RWPE1 (cell line): ENCODE measurements at regions not wholly inside any gene's neighbourhood (a gene's known extent, or its start where the extent isn't known, plus 50 kb on each side); places are given as distances from the start of the nearest gene placed in this dataset.

ENCODE experiments used
- CTCF ChIA-PET: fragments of 350-600 bp; sonication (Branson Sonifier 250); formaldehyde crosslinking; extraction: SDS; loops from one replicate; lab custom pipeline; 2021; lab: Yijun Ruan, JAX
- POLR2A ChIA-PET: fragments of 400-600 bp; formaldehyde crosslinking; extraction: SDS; loops from one replicate; lab custom pipeline; 2020; ENCODE audit warnings: antibody characterized with exemption; ENCODE audit not compliant: low non-redundant PET; lab: Yijun Ruan, JAX
- DNase-seq: peaks from one replicate; pipeline ENCODE4 v3.0.0; 2012; ENCODE audit warnings: low spot score
- H3K27ac ChIP-seq: fragments of 450-650 bp; 2 replicates; pipeline ENCODE4 v1.5.1; 2017
- TF ChIP-seq, protein P1 (sequence below): fragments of 450-650 bp; conservative IDR thresholded peaks from 2 replicates; pipeline ENCODE4 v1.5.1; 2017; ENCODE audit warnings: low read depth, mild to moderate bottlenecking

DNA sequence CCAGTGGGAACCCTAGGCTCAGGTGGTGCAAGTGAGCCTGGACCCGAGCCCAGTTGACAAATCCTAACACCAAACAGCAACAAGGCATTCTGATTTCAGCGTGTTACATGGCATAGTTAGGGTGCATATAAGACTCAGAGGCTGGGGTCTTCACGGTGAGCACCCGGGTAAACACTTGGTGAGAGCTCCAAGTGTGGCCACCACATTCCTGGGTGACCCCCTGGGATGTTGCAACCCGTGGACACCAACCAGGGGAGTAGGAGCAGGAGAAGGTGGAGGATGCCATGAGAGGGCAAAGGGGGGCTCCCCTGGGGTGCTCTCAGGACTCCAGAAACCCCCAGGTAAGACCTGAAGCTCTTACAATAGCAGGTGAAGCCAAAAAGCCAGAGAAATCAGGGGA is 69.9 kb upstream of the CDH5 start:
- H3K27ac ChIP-seq = no peak overlapping the region
- DNase-seq = no peak
- TF ChIP-seq, protein P1, sequence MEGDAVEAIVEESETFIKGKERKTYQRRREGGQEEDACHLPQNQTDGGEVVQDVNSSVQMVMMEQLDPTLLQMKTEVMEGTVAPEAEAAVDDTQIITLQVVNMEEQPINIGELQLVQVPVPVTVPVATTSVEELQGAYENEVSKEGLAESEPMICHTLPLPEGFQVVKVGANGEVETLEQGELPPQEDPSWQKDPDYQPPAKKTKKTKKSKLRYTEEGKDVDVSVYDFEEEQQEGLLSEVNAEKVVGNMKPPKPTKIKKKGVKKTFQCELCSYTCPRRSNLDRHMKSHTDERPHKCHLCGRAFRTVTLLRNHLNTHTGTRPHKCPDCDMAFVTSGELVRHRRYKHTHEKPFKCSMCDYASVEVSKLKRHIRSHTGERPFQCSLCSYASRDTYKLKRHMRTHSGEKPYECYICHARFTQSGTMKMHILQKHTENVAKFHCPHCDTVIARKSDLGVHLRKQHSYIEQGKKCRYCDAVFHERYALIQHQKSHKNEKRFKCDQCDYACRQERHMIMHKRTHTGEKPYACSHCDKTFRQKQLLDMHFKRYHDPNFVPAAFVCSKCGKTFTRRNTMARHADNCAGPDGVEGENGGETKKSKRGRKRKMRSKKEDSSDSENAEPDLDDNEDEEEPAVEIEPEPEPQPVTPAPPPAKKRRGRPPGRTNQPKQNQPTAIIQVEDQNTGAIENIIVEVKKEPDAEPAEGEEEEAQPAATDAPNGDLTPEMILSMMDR = no peak
- CTCF ChIA-PET = no interaction called here
- POLR2A ChIA-PET = no interaction called here

DNA sequence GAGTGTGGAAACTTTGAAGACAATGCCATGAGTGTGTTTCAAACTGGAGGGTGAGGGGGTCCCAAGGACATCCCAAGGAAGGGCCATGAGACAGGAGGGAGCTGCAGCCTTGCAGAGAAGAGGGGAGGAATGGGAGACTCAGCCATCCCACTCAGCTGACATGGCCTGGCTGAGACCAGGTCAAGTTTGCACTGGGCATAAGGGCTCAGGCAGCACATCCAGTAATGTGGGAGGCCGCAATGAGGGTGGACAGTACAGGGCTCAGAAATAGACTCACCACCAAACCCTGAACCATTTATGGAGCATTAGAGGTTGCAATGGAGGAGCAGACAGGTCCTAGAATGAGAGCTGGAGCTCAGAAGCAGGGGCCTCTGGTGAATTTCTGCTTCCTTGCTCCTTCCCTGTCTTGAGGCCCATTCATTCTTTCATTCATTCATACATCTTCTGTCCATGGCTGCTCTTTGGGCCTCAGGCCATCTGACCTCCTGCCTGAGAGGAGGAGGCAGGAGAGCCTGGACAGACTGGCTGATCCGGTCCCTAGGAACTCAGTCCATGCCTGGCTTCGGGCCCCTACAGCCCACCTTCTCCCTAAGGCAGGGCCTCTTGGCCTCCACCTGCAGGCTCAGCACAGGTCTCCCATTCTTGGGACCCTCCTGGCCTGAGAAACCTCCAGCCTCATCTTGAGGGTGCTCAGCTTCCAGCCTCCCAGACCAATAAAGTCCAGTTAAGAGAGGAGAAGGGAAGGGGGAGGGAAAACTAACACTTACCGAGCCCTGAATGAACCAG is 70.5 kb upstream of the CDH5 start:
- TF ChIP-seq, protein P1 = no peak
- ChIA-PET CTCF (no interaction called here), POLR2A (no interaction called here)
- no peak overlapping the region for H3K27ac ChIP-seq
- DNase-seq = no peak

DNA sequence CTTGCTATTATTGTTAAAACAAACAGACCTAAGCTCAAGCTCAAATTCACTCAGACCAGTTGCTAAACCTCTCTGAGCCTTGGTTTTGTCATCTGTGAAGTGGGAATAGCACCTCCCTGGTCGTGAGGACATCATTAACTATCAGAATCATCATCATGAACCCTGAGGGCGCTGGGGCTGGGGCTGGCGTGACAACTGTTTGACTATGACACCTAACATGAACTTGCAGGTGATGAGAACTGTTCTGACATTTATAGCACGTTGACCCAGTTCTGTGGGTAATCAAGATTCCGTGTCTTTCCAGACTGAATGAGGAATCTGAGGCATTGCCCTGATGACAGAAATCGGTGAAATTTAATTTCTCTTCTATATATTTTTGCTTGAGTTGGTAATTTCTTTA is 71.3 kb upstream of the CDH5 start:
- no peak for DNase-seq
- CTCF ChIA-PET = no interaction called here
- POLR2A ChIA-PET = no interaction called here
- TF ChIP-seq, protein P1 = no peak
- H3K27ac ChIP-seq = no peak overlapping the region

DNA sequence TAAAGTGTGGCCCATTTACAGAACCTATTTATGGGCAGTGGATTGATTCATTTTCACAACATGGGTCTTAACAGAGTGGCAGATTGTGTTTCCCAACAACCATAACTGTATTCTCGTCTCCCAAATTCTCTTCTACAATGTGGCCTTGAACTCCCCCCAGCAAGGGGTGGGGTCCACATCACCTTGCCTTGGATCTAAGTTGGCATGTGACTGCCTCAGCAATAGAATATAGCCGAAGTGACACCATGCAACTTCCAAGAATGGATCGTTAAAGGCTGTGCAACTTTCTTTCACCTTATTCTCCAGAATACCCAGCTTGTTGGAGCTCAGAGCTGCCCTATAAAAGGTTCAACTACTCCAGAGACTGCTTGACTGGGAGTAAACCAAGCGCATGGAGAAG is 72.0 kb upstream of the CDH5 start:
- ChIA-PET CTCF (no interaction called here), POLR2A (no interaction called here)
- TF ChIP-seq, protein P1 = no peak
- no peak for DNase-seq
- no peak overlapping the region for H3K27ac ChIP-seq

DNA sequence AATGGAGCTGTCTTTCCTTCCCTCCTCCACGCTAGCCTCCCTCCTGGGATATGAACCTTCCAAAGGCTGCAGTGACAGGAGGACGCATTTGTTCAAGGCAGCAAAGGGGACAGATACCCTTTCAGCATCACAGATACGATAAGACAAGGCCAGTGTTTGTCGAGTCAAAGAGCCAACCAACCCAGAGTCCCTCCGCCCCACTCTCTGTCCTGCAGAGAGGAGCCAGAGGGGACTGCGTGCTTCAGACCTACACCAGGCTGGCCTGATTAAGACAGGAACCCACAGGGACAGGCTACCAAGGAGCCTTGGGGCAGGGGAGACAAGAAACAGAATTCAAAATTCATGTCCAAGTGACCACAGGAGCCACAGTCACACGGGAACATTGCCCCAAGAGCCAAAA is 72.6 kb upstream of the CDH5 start:
- POLR2A ChIA-PET = no interaction called here
- CTCF ChIA-PET = no interaction called here
- TF ChIP-seq, protein P1 = no peak
- no peak for DNase-seq
- no peak overlapping the region for H3K27ac ChIP-seq

DNA sequence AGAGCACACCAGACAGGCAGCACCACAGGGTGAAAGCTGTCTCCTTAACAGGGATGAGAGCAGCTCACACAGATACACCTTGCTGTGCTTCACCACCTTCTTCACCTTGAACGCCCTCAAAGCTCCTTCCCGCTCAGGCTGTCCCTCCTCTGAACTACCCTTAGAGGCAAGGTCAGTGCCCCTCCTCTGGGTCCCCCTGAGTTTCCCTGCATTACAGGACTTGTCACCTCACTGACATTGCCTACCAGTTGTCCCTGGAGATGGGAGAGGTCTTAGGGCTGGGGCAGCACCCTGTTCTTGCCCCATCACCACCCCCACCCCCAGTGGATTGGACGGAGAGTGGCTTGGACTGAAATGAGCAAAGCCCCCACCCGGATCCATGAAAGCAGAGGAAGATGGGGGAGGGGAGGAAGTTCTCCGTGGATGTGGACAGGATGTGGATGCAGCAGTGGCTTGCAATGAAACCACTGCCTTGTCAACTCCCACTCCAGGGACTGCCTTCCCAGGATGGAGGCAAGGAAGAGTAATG is 73.2 kb upstream of the CDH5 start:
- ChIA-PET CTCF (no interaction called here), POLR2A (no interaction called here)
- TF ChIP-seq, protein P1 = no peak
- H3K27ac ChIP-seq = no peak overlapping the region
- DNase-seq = no peak
